Stimulated activated CD4-positive, alpha-beta T cell treated with anti-CD3 and anti-CD28 coated beads, TNF-alpha, amount 100 ng/mL, for 48 hours (primary cell): ENCODE measurements at regions not wholly inside any gene's neighbourhood (a gene's known extent, or its start where the extent isn't known, plus 50 kb on each side); places are given as distances from the start of the nearest gene placed in this dataset.
"Not testable (repeated sequence)": the region's sequence is repeated elsewhere in the genome, so short reads cannot be mapped to it uniquely, and the experiment has no call there.

Experiments used
- DNase-seq, 3 donors: peaks; one replicate each; pipeline ENCODE4 v3.0.0-alpha.2; 2020; ENCODE audit warnings: low read depth in 3 of 3

- DNase-seq = no peak
These were observed 51.3 kb upstream of the LARGE1 start for GRCh38 chr22:33971561-33971961.

- DNase-seq = no peak
These were observed 55.6 kb upstream of the LARGE1 start for GRCh38 chr22:33975841-33976240.

GRCh38 chr22:33983558-33983957, 63.3 kb upstream of the LARGE1 start:
- no peak for DNase-seq

- DNase-seq = no peak
These were observed 63.9 kb upstream of the LARGE1 start for GRCh38 chr22:33984211-33984610.

- DNase-seq = no peak
These were observed 64.5 kb upstream of the LARGE1 start for GRCh38 chr22:33984656-33985285.

- no peak for DNase-seq
These were observed 65.2 kb upstream of the LARGE1 start for GRCh38 chr22:33985506-33985905.

GRCh38 chr22:33986167-33986771, 66.0 kb upstream of the LARGE1 start:
- no peak for DNase-seq

- DNase-seq = no peak
These were observed 66.7 kb upstream of the LARGE1 start for GRCh38 chr22:33986954-33987353.

GRCh38 chr22:33989263-33989662, 69.0 kb upstream of the LARGE1 start:
- DNase-seq = not testable (repeated sequence)

- no peak for DNase-seq
These were observed 71.3 kb upstream of the LARGE1 start for GRCh38 chr22:33991620-33992019.

- DNase-seq = no peak
These were observed 76.5 kb upstream of the LARGE1 start for GRCh38 chr22:33996824-33997223.

- DNase-seq = no peak
These were observed 80.7 kb upstream of the LARGE1 start for GRCh38 chr22:34000879-34001526.

- no peak for DNase-seq
These were observed 81.6 kb upstream of the LARGE1 start for GRCh38 chr22:34001701-34002466.

- no peak for DNase-seq
These were observed 83.8 kb upstream of the LARGE1 start for GRCh38 chr22:34004058-34004457.

- DNase-seq = no peak
These were observed 90.0 kb upstream of the LARGE1 start for GRCh38 chr22:34010259-34010658.

- DNase-seq = no peak
These were observed 95.4 kb upstream of the LARGE1 start for GRCh38 chr22:34015642-34016041.

GRCh38 chr22:34017205-34017604, 96.9 kb upstream of the LARGE1 start:
- no peak for DNase-seq

GRCh38 chr22:34019190-34019845, 99.0 kb upstream of the LARGE1 start:
- DNase-seq = no peak

- no peak for DNase-seq
These were observed 114.9 kb upstream of the LARGE1 start for GRCh38 chr22:34035209-34035608.

GRCh38 chr22:34036931-34037330, 116.7 kb upstream of the LARGE1 start:
- DNase-seq = no peak

- DNase-seq = no peak
These were observed 118.7 kb upstream of the LARGE1 start for GRCh38 chr22:34038801-34039555.
